ENCODE measurements at regions not wholly inside any gene's neighbourhood (a gene's known extent, or its start where the extent isn't known, plus 50 kb on each side); places are given as distances from the start of the nearest gene placed in this dataset.

- peak overlapping the region; percentile 54; the same call in 1 of the 2 replicates for H3K27ac ChIP-seq
These were observed 98.0 kb upstream of the TMPRSS2 start for GRCh38 chr21:41605934-41606285.

GRCh38 chr21:41605178-41605933 is 97.4 kb upstream of the TMPRSS2 start:
- no peak for TF ChIP-seq CTCF (conservative IDR thresholded peaks at IDR 0.05)
- H3K27ac ChIP-seq, result peak overlapping the region; percentile 54; the same call in 1 of the 2 replicates

More at GRCh38 chr21:41605934-41606285, 98.0 kb upstream of the TMPRSS2 start:
- TF ChIP-seq CTCF (conservative IDR thresholded peaks at IDR 0.05), result no peak

- peak overlapping the region; percentile 54; the same call in 1 of the 2 replicates for H3K27ac ChIP-seq
- no peak for TF ChIP-seq CTCF (conservative IDR thresholded peaks at IDR 0.05)
These were observed 96.7 kb upstream of the TMPRSS2 start for GRCh38 chr21:41604583-41605041.

GRCh38 chr21:41603476-41603875 is 95.5 kb upstream of the TMPRSS2 start:
- TF ChIP-seq CTCF (conservative IDR thresholded peaks at IDR 0.05), result no peak
- H3K27ac ChIP-seq, result peak overlapping the region; percentile 87; the same call in 1 of the 2 replicates

GRCh38 chr21:41602531-41602930 is 94.6 kb upstream of the TMPRSS2 start:
- peak overlapping the region; percentile 87 for H3K27ac ChIP-seq
- TF ChIP-seq CTCF (conservative IDR thresholded peaks at IDR 0.05), result no peak

GRCh38 chr21:41601573-41602368 is 93.8 kb upstream of the TMPRSS2 start:
- TF ChIP-seq CTCF (conservative IDR thresholded peaks at IDR 0.05), result no peak
- H3K27ac ChIP-seq, result peak overlapping the region; percentile 87

- TF ChIP-seq CTCF (conservative IDR thresholded peaks at IDR 0.05), result no peak
- H3K27ac ChIP-seq, result peak overlapping the region; percentile 87
These were observed 93.1 kb upstream of the TMPRSS2 start for GRCh38 chr21:41600961-41601572.

All from VCaP (cell line).